ENCODE measurements at regions not wholly inside any gene's neighbourhood (a gene's known extent, or its start where the extent isn't known, plus 50 kb on each side); places are given as distances from the start of the nearest gene placed in this dataset.

DNA sequence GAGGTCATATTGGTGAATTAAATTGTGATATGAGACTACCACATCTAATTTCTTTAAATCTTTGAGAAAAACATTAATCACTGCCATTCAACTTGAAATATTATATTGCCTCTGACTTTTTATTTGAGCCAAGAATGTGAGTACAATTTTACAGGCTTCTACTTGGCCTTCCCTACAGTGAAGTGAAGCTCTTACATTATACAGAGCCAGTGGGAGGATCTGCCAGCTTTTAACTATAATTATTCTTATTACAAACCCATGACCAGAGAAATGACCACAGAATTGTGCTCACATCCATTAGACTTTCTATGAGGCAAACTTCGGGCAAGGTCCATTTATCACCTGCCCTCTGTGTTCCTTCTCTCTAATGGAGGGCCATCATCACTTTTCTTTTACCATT is 114.2 kb downstream of the RERGL start:
- H3K4me3 ChIP-seq (ENCODE audit: low read depth, low read length): no peak overlapping the region
- in situ Hi-C loops (cut with HindIII; ENCODE audit: low pct_ligation_motif_present, low sequenced_read_pairs): no loop called here
- no peaks in the 10 kb centered on the region for H3K27me3 ChIP-seq (replicated peaks)
- TF ChIP-seq, protein P1, sequence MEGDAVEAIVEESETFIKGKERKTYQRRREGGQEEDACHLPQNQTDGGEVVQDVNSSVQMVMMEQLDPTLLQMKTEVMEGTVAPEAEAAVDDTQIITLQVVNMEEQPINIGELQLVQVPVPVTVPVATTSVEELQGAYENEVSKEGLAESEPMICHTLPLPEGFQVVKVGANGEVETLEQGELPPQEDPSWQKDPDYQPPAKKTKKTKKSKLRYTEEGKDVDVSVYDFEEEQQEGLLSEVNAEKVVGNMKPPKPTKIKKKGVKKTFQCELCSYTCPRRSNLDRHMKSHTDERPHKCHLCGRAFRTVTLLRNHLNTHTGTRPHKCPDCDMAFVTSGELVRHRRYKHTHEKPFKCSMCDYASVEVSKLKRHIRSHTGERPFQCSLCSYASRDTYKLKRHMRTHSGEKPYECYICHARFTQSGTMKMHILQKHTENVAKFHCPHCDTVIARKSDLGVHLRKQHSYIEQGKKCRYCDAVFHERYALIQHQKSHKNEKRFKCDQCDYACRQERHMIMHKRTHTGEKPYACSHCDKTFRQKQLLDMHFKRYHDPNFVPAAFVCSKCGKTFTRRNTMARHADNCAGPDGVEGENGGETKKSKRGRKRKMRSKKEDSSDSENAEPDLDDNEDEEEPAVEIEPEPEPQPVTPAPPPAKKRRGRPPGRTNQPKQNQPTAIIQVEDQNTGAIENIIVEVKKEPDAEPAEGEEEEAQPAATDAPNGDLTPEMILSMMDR (IDR thresholded peaks at IDR 0.05; ENCODE audit: low read depth, low read length, missing control alignments): no peak
- no peak for DNase-seq
- no peaks in the 10 kb centered on the region for H3K36me3 ChIP-seq (replicated peaks)
- H3K27ac ChIP-seq: no peak overlapping the region

DNA sequence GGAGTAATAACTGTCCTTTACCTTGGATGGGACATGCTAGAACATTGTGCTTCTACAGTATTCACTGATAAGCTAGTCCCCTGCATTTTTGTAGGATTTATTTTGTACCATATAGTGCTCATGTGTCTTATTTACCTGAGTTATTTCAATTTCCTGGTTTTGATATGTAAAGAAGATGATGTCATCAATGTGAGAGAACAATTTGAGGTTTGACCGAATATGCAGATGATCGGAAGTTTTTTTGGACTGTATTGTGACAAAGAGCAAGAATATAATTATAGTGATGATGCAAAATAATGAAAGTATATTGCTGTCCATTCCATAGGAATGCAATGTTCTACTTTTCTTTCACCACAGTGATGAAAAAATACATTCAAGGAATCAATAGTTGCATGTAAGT is 114.8 kb downstream of the RERGL start:
- no peak overlapping the region for H3K4me3 ChIP-seq (ENCODE audit: low read depth, low read length)
- H3K36me3 ChIP-seq (replicated peaks): no peaks in the 10 kb centered on the region
- in situ Hi-C loops (cut with HindIII; ENCODE audit: low pct_ligation_motif_present, low sequenced_read_pairs): no loop called here
- TF ChIP-seq, protein P1 (IDR thresholded peaks at IDR 0.05; ENCODE audit: low read depth, low read length, missing control alignments): no peak
- H3K27me3 ChIP-seq (replicated peaks): no peaks in the 10 kb centered on the region
- H3K27ac ChIP-seq: no peak overlapping the region
- no peak for DNase-seq

DNA sequence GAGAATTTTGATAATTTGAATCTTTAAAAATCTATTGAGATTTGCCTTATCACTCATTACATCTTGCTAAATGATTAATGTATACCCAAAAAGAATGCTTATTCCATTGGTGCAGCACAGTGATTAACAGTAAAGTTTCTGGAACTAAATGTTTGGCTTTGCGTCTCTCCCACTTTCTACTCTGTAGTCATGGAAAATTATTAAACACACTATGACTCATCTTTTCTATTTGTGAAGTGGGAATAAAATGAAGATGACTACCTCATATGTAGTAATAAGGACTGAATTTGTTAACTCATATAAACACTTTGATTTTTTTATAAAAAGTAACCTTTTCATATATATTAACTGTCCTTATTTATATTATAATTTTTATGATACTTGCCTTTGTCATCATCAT is 118.1 kb downstream of the RERGL start:
- TF ChIP-seq, protein P1 (IDR thresholded peaks at IDR 0.05; ENCODE audit: low read depth, low read length, missing control alignments): no peak

DNA sequence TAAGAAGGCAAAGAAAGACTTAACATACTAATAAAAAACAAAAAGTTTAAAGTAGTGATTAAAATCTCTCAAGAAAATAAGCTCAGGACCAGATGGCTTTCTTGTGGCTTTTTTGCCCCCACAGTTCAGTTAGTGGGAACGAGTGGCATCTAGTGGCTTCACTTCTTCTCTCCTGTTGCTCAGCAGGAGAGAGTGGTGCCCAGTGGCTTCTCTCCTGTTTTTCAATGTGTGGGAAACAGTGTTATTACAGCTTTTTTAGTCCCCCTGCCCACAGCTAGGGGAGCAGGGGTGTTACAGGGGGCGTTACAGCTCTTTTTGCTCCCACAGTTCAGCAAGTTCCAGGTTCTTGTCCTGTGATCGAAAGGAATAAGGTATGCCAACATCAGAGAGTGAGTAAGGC is 135.2 kb downstream of the RERGL start:
- H3K36me3 ChIP-seq (replicated peaks): no peaks in the 10 kb centered on the region
- in situ Hi-C loops (cut with HindIII; ENCODE audit: low pct_ligation_motif_present, low sequenced_read_pairs): no loop called here

More for the DNA sequence above, 118.1 kb downstream of the RERGL start:
- Histone ChIP-seq H3K36me3 (replicated peaks) (no peaks in the 10 kb centered on the region), H3K27me3 (replicated peaks) (no peaks in the 10 kb centered on the region), H3K4me3 (ENCODE audit: low read depth, low read length) (no peak overlapping the region), H3K27ac (no peak overlapping the region)
- in situ Hi-C loops (cut with HindIII; ENCODE audit: low pct_ligation_motif_present, low sequenced_read_pairs): no loop called here
- DNase-seq: no peak

DNA sequence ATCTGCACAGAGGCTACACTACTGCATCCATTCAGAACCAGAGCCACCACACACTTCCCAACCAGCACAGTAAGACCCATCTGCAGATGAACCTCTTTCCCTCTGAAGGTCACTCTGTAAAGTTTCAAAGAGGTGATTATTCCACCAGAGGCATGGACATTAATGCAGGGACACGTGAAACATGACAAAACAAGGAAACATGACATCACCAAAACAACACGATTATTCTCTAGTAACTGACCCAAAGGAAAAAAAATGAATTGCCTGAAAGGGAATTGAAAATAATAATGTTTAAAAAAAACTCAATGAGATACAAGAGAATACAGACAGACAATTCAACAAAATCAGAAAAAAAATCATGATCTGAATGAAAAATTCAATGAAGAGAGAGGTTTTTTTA is 139.1 kb downstream of the RERGL start:
- in situ Hi-C loops (cut with HindIII; ENCODE audit: low pct_ligation_motif_present, low sequenced_read_pairs): no loop called here
- no peak for DNase-seq
- Histone ChIP-seq H3K27me3 (replicated peaks) (no peaks in the 10 kb centered on the region), H3K4me3 (ENCODE audit: low read depth, low read length) (no peak overlapping the region), H3K27ac (no peak overlapping the region), H3K36me3 (replicated peaks) (no peaks in the 10 kb centered on the region)
- TF ChIP-seq, protein P1 (IDR thresholded peaks at IDR 0.05; ENCODE audit: low read depth, low read length, missing control alignments): no peak

More for the DNA sequence above, 135.2 kb downstream of the RERGL start:
- Histone ChIP-seq H3K27ac (no peak overlapping the region), H3K27me3 (replicated peaks) (no peaks in the 10 kb centered on the region), H3K4me3 (ENCODE audit: low read depth, low read length) (no peak overlapping the region)
- TF ChIP-seq, protein P1 (IDR thresholded peaks at IDR 0.05; ENCODE audit: low read depth, low read length, missing control alignments): peak; percentile 5
- no peak for DNase-seq

DNA sequence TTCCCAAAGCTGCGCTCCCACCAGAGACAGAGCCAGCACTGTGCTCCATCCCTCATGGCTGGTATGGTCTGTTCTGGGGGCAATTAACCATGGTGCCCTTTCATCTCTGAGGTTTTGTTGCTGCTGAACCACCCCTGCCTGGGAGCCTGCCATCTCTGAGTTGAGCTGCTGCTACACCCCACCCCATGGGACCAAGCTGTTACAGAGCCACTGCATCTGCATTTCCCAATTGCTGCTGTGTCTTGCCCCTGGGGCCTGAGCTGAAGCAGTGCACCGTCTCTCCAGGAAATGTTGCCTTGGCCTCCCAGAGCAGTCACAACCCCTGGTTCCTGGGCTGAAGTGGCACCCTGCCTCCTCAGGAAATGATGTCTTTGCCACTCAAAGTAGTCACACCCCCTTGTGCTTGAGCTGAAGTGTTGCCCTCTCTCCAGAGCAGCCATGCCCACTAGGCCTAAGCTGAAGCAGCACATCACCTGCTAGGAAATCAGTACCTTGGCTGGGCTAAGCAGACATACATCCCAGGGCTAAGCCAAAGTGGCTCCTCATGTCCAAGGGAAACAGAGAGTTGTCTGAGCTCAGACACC is 140.3 kb downstream of the RERGL start:
- DNase-seq: no peak
- no peaks in the 10 kb centered on the region for H3K27me3 ChIP-seq (replicated peaks)
- H3K27ac ChIP-seq: no peak overlapping the region
- TF ChIP-seq, protein P1 (IDR thresholded peaks at IDR 0.05; ENCODE audit: low read depth, low read length, missing control alignments): no peak
- H3K4me3 ChIP-seq (ENCODE audit: low read depth, low read length): no peak overlapping the region
- in situ Hi-C loops (cut with HindIII; ENCODE audit: low pct_ligation_motif_present, low sequenced_read_pairs): no loop called here
- H3K36me3 ChIP-seq (replicated peaks): no peaks in the 10 kb centered on the region

Data from brain microvascular endothelial cell (primary cell).